Testis (tissue), 2 donors: ENCODE measurements at regions not wholly inside any gene's neighbourhood (a gene's known extent, or its start where the extent isn't known, plus 50 kb on each side); places are given as distances from the start of the nearest gene placed in this dataset.

ENCODE experiments used
- CTCF ChIP-seq, 3 experiments: fragments of 450-650 bp in 2 of 3; fragments of 200-600 bp in 1 of 3; sonication (generic) in 1 of 3; IDR thresholded peaks; one replicate each; pipeline ENCODE4 v1.5.1; 2016 to 2019; ENCODE audit warnings: antibody characterized with exemption in 3 of 3, mild to moderate bottlenecking in 2 of 3, moderate library complexity in 1 of 3
- POLR2A ChIP-seq: fragments of 450-650 bp; IDR thresholded peaks from one replicate; pipeline ENCODE4 v1.6.1; 2017; ENCODE audit warnings: antibody characterized with exemption, mild to moderate bottlenecking, moderate library complexity

DNA sequence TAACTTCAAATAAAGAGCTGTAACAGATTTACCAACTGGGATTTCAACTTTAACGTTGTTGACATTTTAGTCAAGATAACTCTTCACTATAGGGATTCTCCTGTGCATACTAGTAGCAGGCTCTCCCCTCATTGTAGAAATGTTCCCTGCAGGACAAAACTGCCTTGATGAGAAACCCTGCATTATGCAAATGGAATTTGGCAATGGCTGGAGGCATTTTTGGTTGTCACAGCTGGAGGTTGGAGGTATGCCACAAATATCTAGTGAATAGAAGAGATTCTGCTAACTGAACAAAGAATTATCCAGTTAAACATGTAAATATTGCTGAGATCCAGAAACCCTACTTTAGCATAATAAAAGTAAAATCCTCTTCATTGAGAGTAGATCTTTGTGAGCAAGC lies 928.8 kb upstream of the ALCAM start:
- TF ChIP-seq CTCF (IDR thresholded peaks at IDR 0.05) (no peak), POLR2A (no peak)
